Activated gamma-delta T cell treated with Interleukin-2 at 50 U/mL for 16 hours (primary cell): ENCODE measurements at regions not wholly inside any gene's neighbourhood (a gene's known extent, or its start where the extent isn't known, plus 50 kb on each side); places are given as distances from the start of the nearest gene placed in this dataset.
"Not testable (repeated sequence)": the region's sequence is repeated elsewhere in the genome, so short reads cannot be mapped to it uniquely, and the experiment has no call there.

Source experiments
- DNase-seq: peaks from one replicate; pipeline ENCODE4 v3.0.0-alpha.2; 2020

DNA sequence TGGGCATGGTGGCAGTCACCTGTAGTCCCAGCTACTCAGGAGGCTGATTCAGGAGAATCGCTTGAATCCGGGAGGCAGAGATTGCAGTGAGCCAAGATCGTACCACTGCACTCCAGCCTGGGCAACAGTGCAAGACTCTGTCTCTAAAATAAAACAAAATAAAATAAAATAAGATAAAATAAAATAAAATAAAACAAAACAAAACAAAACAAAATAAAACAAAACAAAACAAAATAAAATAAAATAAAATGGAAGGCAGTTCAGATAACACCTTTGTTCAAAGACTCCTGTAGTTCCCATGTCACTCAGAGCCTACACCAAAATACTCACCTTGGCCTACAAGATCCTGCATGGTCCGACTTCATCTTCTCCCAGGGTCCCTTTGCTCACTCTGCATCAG, 61.3 kb downstream of the SYF2 start:
- not testable (repeated sequence) for DNase-seq

DNA sequence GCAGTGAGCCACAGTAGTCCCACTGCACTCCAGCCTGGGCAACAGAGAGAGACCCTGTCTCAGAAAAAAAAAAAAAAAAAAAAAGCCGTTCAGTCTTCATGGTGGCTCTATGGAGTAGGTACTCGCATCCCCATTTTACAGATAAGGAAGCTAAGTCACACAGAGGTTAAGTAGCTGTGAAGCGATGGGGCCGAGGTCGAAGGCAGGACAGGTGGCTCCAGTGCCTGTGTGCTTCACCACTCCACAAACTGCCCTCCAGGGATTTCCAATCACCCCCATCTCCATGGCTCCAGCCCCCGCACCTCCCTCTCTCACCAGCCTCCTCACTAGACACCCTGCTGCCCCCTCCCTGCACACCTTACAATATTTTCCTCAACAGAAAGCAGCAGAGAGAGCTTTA, 61.9 kb downstream of the SYF2 start:
- no peak for DNase-seq

DNA sequence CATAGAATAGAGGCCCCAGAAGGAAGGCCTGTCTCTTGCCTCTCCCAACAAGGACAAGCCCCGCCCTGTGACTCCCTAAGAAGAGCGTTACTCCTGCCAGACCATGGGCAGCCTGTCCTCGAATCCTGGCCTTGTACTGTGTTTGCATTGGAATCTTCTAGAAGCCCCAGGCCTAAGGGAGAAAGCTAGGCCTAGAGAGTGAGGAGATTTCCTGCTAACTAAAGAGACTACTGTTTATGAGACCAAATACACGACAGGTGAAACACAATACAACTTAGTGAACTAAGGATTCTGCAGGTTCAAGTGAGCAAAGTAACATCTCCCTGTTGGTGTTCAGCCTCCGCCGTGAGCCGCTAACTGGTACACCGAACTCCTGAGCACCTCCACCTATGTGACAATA, 62.7 kb downstream of the SYF2 start:
- DNase-seq = no peak

DNA sequence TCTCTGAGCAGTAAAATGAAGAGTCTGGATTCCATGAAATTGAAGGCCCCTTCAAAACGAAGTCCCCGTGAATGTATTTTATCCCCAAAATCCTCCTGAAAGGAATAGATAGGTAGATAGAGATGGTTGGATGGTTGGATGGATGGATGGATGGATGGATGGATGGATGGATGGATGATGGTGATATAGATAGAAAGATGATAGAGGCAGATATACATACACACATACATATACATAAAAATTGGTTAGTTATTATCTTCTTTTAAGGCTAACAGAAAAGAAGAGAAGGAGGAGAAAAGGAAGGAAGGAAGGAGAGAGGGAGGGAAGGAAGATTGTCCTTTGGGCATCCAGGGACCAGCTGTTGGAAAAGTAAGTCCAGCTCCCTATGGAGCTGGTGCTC, 63.1 kb downstream of the SYF2 start:
- DNase-seq = no peak

DNA sequence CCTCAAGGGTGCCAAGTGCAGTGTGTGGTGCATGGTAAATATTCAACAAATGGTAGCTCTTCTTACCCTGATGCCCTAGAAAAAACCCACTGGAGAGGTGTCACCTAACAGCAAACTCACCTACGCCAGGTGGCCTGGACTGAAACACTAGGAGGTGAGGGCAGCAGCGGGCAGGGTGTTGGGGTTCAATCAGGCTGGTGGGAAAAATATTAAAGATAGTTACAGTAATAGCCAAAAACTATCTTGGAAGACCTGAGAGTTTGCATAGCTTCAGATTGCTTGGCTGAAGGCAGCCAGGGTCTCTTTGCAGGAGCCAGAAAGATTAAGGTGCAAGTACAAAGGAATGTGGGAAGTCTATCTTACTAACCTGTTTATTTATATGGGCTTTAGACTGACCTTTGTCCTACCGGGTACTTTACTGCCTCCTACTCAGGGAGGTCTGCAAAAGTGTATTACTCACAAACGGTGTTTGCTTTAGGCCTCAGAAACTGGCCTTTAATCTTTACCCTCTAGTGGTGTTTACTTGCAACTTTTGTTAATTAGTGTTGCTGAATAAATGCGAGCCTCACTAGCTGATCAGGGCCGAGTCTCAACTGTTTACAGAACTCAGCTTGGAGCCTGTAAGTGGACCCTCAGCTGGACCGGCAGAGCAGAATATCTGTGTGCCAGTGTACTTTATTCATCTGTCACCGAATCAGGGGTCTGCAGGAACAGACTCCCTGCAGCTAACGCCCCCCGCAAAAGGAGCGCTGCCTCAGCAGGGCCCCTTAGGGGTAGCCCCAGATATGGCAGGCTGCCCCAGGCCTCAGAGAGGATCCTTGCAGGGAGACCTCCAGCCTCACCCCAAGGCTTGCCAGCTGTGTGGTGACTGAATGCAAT, 63.9 kb downstream of the SYF2 start:
- DNase-seq = no peak

DNA sequence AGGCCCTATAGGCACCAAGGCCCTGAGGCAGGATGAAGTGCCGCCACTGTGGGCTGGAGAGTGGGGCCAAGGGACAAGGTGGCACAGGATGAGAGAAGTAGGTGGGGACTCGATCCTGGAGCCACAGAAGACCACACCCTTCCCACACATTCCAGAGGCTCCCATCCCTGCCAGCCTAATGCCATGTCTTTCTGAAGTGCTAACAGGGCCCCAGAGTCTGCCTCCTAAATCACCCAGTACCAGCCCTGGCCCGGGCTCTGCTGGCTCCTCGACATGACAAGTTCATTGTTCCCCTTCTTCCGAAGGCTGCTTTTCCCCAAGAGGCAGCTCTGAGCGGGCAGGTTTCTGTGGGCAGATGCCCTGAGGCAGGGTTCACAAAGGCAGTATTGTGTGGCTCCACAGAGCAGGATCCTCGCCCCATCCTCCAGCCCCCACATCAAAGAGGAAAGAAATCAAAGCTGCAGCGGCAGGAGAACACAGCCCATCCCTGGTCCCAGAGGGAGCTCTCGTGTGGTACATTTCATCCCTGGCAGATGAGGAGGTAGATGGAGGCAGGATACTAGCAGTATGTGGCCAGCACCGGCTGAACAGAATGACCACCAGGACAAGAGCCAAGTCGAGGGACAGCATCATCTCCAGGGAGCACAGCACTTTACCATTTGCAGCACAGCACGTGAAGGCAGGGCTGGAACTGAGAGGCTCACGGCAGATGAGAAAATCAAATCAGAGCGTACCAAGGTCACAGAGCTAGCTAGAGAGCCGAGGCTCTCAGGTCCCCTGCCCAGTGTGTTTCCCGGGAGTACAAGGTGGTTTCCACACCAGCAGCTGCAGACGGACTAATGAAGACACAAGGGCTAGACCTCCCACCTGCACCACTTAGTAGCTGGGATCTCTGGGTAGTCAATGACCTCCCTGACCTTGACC, 64.8 kb downstream of the SYF2 start:
- no peak for DNase-seq

DNA sequence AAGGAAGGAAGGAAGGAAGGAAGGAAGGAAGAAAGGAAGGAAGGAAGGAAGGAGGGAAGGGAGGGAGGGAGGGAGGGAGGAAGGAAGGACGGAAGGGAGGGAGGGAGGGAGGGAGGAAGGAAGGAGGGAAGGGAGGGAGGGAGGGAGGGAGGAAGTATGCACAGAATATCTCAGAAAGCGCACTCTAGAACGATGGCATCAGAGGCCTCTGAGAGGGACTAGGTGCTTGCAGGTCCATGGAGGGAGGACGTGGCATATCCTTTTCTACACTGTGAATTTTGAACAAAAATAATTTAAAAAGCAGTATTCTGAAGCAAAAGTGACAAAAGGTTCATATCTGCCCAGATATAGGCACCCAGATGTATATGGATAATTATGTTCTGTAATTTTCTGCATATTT, 65.5 kb downstream of the SYF2 start:
- DNase-seq = no peak

DNA sequence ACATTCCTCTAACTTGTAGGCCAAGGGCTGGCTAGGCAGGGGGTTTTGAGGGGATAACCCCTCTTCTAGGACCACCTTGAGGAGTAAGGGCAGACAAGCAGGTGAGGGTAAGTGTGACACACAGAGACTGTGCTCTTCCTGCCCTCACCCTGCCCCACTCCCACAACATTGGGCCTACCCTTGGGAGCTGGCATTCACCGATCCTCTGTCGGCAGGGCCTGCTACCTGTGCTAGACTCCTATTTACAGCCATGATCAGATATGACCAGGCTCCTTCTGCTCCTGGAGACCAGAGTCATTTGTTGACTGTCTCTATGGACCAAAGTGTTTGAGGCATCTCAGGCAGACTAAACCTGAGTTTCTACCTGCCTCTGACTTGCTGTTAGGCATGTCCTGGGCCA, 68.3 kb downstream of the SYF2 start:
- DNase-seq = no peak

DNA sequence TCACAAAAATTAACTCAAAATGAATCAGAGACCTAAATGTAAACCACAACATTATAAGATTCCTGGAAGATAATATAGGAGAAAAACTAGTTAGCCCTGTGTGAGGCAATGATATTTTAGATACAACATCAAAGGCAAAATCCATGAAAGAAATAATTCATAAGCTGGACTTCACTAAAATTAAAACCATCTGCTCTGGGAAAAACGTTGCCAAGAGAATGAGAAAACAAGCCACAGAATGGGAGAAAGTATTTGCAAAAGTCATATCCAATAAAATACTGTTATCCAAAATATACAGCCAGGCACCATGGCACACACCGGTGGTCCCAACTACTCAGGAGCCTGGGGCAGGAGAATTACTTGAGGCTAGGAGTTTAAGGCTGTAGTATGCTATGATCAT, 70.3 kb downstream of the SYF2 start:
- DNase-seq = no peak

DNA sequence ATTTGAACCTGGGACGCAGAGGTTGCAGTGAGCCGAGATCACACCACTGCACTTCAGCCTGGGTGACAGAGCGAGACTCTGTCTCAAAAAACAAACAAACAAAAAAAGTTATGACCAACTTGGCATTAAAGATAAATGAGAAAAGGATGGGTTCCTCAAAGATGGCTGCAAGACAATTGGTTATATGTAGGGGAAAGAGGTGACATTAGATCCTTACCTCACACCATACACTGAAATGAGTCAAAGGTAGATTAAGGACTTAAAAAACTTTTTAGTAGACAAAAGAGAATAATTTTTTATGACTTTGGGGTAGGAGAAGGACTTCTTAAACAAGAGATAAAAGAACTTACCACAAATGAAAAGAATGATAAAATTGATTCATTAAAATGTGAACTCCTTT, 74.5 kb downstream of the SYF2 start:
- no peak for DNase-seq

DNA sequence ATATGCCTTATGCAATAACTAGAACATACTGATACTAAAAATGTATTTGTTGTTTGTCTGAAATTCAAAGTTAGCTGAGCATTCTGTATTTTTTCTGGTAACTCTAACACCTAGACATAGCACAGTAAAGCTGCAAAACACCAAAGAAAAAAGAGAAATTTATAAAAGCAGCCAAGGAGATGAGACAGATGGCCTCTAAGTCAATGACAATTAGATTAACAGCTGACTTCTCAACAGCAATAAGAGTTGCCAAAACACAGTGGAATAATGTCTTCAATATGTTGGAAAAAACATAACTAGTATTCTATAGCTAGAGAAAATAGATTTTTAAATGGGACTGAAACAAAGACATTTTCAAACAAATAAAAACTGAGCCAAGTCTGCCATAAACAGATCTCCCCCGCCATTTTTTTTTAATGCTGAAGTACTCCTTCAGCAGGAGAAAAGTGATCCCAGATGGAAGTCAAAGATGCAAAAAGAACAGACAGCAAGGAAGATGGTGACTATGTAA, 81.3 kb downstream of the SYF2 start:
- no peak for DNase-seq

DNA sequence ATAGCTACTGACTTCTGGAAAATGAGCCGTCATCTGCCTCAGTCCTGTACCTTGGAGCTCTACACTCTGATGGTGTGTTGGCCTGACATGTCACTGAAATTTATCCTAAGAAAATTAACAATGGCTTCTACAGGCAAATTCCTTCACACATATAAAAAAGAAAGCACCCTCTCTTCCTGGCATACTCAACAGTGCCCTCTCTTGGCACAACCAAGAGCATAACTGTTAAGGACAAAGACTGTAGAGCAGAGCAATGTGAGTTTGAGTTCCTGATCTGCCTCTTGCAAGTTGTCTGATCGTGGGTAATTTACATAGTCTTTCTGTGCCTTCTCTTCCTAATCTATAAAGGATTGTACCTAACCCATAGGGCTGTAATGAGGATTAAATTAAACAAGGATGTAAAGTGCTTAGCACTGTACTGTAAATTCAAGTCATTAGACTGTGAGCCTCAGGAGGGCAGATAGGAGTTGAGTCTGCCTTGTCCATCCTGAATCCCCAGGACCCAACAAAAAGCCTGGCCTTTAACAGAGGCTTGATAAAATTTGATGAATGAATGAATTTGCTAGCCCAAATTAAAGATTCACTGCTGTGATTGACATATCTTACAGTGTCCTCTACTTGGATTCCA, 83.5 kb downstream of the SYF2 start:
- peak; percentile 36 for DNase-seq

DNA sequence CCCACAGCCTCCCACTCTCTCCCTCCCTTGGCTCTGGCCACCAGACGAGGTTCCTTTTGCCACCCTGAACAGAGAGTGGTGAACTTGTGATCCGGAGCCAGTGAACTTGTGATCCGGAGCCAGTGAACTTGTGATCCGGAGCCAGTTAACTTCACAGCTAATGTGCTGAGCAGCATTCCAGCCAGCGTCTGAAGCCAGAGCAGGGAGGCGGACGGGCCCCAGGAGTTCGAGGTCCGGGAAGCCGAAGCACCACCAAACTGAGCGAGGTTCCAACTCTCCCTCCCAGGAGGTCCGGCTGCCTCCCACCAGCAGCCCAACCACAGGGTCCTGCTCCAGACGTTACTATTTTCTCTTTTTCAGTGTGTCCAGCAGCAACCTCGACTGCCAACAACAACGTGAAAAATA, 85.8 kb downstream of the SYF2 start:
- DNase-seq = no peak

DNA sequence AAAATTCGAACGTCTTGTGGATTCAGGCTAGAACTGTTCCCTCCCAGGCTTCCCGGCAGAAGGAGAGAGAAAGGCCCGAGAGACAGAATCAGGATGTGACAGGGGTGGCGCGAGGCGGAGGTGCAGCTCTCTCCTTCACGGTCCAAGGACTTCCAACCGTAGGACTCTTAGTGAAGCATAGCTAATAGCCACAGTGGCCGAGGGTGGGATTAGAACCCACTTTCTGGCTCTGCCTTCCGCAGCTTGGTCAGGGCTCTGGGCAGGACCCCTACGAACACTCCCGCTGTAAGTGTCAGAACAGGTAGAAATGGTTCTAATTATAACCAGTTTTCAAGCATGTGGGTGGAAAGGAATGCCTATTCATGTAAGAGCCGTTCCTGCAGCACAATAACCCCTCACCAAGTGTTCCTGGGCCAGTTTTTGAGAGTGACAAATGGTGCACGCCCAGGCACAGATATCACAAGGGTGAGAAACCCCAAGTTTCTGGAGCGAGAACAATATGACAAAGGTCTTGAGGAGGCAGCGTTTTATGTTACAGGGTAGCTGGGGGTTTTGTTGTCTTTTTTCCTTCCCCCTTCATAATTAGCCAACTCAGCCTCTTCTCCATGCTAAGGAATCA, 86.4 kb downstream of the SYF2 start:
- no peak for DNase-seq

DNA sequence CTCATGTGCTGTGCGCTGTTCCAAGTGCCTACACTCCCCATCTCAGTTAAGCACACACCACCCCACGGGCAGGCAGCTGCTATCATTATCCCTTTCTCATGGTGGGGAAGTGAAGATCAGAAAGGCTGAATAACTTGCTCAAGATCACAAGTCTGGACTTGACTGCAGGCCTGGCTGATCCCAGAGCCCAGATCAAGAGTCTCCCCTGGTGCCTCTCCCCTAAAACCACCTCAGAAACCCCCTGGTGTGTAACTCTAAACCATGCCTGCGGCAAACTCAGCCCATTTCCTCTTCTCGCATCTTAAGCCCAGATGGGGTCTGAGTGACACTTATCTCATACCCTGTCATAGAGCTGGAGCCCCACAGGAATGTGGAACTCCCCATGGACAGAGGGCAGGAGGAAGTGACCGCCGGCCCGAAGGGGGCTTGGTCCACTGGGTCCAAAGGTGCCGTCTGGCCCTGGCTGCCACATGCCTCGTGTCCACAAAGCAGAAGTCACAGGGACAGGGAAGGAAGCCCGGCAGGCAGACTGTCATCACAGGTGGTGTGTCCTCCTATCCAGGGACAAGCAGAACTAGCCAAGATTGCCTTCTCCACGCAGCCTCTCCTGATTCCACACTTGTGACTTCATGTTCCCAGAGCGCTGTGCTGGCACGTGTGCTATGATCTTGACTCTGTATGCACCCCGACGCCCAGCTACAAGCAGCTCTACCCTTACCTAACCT, 92.1 kb downstream of the SYF2 start:
- DNase-seq = no peak

DNA sequence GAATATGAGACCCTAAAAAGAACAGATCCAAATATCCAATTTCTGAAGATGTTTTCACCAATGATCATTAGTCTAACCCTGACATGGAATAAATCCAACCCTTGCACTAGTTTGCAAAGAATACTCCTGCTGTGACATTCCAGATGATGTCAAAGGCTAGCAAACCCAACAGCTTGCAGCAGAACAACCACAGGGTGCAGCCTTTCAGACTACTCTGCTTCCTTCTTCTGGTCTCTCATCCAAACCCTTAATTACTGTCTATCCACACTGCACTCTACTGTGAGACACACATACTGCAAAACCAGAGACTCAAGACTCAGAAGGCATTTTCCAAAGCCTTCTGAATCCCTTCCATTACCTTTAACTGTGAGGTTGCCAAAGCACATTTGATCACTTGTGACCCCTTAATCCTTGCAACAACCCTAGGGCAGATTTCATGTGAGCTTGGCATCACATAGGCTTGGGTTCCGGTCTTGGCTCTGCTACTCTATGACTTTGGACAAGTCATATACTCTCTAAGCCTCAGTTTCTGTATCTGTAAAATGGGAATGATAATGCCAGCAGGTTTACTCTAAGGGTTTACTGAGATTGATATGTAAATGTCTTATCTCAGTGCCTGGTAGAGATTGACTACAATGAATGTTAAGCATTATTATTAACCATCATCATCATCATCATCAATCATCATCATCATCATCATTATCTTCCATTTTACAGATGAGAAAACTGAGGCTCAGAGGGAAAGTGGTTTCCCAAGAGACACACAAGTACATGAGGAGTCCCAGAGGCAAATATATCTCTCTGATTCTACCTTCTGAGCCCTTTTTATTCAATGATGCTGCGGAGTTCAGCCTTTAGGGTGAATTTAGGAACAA, 94.5 kb downstream of the SYF2 start:
- DNase-seq = no peak

DNA sequence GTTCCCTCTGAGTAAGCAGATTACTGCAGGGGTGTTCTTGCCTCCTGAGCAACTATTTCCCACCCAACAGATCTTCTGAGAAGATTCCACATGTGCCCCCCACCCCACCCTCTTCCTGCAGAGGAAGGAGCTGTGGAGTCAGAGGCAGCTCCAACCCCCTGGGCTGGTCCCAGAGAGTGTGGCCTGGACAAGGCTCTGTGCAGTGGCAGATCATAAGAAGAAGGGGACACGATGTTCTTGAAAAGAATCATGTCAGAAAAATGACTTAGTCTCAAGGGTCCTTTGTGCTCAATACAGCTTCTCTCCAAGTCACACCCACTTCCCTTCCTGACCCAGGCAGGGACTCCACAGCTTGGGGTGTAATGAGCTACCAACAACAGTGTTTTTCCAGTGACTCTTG, 95.2 kb downstream of the SYF2 start:
- DNase-seq = no peak

DNA sequence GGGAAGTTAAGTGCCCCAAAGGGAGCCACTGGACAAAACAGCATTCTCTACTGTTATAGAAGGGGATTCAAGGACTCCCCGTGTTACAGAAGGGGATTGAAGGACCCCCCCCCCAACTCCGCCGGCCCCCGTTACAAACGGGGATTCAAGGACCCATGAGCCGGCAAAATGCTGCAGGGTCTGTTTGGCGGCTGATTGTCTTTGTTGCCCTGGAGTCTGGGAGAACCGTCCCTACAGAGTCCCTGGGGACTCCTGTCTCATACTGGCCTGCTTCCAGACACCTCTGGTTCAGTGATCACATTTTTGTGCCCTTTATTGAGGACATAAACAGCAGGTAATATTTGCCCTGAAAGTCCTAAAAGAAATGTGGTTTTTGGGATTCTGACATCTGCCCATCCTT, 96.4 kb downstream of the SYF2 start:
- no peak for DNase-seq

DNA sequence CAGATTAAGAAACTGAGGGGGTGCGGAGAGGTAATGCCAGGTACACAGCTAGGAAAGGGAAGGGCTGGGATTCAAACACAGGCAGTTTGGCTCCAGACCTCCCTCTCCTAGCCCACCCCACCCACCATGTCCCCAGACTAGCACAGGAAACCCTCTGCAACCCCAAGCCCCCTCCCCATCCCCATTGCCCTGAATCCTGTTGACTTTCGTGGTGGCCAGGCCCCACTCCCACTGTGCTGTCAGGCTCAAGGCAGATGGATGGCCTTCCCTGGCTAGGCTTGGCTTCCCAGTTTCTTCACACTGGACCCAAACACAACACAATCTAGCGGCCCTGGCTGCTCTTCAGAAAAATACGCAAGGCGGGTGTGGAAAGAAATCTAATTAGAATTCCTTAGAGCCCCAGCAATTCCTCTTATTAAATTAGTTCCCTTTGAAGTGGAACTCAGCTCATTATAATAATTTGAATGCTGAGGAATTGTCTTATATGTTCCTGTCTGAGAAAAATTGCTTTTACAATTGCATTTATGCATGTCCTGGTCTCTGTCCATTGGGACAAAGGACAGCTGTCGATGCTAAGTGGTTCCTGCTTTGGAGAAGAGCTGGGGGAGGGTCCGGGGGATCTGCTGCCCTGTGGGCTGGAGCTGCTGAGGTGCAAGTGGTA, 97.4 kb downstream of the SYF2 start:
- DNase-seq = no peak

DNA sequence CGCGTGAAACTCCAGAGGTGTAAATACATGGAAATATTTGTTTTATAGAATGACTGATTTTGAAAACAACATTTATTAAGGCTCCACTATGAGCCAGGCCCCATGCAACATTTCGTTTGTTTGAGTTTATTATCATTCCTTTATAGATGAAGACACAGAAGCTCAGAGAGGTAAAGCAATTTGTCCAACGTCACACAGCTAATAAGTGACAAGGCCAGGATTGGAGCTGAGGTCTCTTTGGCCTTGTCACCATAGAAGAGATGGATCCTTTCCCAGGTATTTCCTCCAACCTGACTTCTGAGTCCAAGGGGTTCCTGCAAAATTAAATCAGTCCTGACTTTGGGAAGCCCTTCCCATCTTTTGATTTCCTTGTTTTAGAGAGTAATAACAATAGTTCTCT, 98.0 kb downstream of the SYF2 start:
- DNase-seq = no peak

DNA sequence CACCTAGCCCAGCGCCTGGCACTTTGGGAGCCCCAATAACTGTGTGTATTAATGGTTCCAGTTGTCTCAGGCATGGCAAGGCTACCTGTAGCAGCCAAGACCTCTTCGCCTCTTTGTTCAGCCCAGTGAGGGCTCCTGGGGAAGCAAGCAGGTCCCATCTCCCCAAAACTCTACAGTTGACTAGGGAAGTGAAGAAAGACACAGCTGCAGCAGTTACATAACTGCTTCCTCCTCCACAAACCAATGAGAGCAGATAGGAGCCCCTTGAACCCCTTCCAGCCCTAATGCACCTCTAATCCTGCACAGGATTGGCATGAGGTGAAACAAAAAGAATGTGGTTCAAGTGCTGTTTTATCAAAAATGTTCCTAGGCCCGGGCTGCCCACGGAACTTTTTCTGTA, 100.5 kb downstream of the SYF2 start:
- DNase-seq = no peak
